ENCODE measurements at regions not wholly inside any gene's neighbourhood (a gene's known extent, or its start where the extent isn't known, plus 50 kb on each side); places are given as distances from the start of the nearest gene placed in this dataset.
A peak's percentile ranks its signal among the peaks of the same experiment; 100 is the strongest.

DNA sequence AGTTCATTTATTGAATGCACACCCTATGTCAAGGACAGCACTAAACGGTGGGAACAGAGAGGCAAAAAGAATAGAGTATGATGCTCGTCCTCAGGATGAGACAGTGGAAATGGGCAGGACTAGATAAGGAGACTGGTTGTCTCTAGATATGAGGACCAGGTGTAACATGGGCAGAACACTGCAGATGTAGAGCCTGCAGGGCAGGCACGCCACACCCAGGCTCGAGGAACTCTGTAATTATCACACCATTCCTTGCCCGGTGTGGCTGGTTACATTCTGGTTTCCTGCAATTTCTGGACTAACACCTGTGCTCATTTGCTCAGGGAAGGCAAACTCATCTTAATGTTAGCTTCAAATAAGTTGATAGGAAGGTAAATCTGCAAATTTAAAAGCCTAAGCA is 334.4 kb downstream of the DHX15 start:
- DNase-seq (ENCODE audit: low spot score), result no peak

DNA sequence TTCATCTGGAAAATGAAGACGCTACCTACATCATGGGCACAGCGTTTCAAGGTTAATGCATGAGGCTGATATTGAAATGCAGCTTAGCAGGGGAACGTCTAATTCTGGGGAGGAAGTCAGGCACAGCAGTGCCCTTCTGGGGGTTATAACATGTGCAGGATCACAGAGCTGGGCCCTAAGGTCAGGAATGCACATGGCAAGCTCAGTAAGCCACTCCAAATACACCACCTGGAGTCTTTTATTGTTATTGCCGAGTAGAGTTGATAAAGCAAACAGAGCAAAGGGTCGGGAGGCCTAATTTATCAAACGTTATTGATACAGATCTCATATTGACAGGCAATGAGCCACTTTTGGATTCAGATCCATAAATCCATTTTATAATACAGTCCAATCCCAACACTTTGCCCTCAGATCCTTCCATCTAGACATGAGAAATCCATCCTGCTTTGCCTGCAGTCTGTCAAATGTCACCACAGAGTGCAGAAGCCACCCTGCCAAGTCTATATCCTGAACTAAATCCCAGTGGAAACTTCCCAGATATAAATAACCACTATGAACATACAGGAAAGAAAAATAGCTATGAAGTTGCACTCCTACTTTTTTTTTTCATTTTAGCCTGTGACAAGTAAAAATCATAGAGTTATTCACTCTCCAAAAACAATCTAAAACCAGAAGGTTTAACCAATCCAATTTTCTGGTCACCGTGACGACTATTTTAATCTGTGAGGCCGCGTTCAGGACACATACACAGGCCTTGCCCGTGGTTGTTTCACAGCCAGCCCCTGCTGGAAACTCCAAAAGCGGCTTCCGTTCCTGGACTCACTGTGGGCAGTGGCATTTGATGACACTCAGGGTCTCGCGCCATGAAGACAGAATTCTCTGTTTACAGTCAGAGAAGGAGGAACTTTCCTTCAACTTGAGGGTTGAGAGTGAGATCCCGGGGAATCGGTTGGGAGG is 335.4 kb downstream of the DHX15 start:
- ATAC-seq (peak; percentile 40), DNase-seq (ENCODE audit: low spot score) (no peak)

More for the DNA sequence above, 334.4 kb downstream of the DHX15 start:
- ATAC-seq, result no peak

DNA sequence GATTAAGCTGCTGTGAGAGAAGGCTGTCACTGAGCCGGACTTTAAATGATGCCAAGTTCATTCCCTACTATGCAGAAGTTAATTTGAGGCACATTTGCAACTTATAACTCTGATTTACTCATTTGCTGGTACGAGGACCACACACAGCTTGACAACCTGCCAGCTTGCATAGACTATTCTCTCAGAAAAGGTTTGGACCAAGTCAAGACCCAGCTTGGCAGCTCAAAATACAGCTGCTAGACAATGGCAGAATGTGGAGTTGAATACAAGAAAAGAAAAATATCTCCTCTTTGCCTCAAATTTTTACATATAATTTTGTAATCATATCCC is 338.9 kb downstream of the DHX15 start:
- ATAC-seq (no peak), DNase-seq (ENCODE audit: low spot score) (no peak)

DNA sequence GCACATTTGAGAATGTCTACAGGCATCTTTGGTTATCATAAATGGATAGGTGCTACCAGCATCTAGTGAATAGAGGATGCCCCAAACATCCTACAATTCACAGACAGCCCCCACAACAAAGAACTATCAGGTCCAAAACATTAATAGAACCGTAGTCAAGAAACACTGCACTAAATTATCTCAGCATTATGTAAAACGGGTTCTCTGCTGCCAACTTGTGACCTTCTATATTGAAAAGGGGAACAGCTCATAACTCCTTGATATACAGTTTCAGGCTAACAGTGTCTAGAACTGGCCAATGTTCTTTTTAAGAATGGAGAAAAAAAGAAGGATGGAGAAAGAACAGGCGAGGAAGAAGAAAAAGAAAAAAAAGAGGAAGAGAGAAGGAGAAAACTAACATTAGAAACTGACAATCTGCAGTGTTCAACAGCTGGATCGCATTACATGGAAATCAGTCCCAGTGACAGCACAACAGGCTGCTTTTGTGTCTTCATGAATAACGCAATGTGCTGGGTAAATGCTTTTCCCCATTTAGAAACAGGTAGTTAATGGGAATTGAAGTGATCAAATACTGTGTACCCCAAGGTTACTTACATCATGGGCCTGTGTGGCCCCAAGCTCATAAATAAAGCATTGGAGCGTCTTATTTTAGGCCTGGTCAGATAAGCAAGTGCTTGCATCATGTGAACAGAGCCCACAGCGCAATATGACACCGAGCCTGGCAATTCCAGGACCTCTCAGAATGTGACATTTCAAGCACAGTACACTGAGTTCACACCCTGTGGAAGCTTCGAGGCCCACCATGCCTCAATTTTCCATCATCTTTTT is 339.5 kb downstream of the DHX15 start:
- DNase-seq (ENCODE audit: low spot score) (no peak), ATAC-seq (no peak)

DNA sequence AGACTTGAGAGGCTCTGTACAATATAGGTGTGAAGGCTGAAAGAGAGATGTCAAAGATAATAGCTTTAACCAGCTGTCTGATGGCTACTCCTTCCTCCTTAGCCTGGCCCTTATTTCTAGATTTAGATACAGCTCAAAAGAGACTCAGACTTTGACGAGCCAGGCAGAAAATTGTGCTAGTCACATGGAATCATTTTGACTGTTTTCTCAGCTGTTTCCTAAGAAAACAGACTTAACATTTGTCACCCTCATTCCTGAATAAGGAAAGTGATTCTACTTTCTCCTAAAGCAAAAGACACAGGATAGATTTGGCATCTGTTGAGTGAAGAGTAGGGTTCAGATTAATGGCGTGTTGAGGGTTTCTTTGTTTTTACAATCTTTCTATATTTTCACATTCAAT is 340.7 kb downstream of the DHX15 start:
- no peak for ATAC-seq

DNA sequence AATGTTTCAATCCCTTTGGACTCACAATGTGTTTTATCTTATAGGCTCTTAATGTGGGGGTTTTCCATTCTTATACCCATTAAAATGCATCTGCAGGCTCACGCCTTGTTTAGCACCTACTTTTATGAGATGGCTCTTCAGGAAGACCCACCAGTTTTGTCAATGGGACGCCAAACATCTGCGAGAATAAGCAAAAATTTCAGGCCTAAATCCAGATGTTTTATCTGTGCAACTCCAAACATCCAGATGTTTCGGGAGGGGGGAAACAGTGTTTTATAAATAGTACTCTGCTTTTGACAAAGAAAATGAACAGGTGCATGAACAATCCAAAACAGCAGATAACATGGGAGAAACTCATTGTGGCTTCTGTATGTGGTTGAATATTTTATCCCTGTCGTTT is 342.8 kb downstream of the DHX15 start:
- no peak for ATAC-seq
- DNase-seq (ENCODE audit: low spot score), result no peak

More for the DNA sequence above, 340.7 kb downstream of the DHX15 start:
- no peak for DNase-seq (ENCODE audit: low spot score)

DNA sequence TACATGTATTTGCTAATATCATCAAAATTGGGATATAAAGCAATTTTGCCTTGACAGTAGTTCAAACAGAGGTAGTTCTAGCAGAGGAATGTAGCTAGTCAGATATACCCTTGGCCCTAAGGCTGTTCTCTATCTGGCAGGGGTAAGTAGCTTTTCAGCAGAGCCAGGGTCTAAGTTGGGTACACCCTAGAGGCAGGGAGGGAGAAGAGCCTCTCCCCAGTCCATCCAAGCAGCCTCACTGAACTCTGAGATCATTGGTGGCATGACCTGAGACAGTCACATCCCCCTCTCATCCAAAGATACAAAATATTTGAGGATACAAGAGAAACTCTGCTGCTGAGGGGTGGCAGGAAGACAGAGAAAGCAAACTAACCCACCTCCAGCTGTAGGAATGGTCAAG is 343.7 kb downstream of the DHX15 start:
- ATAC-seq, result peak; percentile 27
- no peak for DNase-seq (ENCODE audit: low spot score)

DNA sequence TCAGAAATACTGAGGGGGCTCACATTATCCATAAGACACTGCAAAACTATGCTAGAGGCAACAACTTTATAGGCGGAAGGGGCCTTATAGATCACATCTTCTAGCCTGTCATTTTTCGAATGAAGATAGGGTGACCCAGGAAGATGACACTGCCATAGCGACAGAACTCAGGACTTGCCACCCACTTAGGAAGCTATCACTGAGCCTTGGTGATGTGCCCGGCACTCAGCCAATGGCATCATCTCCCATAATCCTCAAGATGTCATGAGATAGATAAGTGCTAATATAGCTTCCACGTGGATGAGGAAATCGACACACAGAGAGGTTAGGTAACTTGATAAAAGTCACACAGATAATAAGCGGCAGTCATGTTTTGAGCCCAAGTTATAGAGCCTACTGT is 346.6 kb downstream of the DHX15 start:
- ATAC-seq, result no peak
- no peak for DNase-seq (ENCODE audit: low spot score)

DNA sequence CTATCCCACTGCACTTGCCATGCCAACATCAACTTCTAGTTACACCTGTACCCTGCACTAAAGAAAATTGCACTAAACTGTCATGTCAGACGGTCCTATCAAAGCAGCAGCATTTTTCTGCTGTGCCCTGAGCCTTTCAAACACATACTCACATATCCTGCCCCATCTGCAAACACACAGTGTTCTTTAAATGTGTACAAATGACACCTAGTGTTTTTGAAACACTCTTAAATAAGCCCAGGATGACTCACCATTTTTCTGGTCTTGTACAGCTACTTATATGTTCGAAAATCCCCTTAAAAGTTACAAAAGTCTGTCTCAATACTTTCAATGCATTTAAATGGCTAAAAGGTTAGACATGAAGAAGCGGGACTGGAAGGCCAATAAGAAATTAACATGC is 346.7 kb upstream of the PPARGC1A start:
- peak; percentile 64 for ATAC-seq
- no peak for DNase-seq (ENCODE audit: low spot score)

DNA sequence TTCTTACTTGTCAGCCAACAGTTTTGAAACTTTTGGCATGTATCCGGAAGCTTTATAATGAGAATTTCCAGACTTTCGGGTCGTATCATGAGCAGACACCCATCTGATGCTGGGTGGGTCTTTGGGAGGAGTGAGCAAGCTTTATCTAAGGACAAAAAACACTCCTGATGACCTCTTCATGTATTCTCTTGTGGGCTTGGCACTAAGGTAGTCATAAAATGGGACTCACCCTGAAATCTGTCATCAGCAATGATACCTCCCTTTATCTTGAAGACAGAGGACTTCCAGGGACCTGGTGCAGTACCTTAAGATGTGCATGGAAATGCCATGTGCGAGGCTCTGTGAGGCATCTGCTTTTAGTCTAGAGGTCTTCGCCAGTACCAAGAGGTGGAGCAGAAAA is 346.3 kb upstream of the PPARGC1A start:
- DNase-seq (ENCODE audit: low spot score) (no peak), ATAC-seq (no peak)

DNA sequence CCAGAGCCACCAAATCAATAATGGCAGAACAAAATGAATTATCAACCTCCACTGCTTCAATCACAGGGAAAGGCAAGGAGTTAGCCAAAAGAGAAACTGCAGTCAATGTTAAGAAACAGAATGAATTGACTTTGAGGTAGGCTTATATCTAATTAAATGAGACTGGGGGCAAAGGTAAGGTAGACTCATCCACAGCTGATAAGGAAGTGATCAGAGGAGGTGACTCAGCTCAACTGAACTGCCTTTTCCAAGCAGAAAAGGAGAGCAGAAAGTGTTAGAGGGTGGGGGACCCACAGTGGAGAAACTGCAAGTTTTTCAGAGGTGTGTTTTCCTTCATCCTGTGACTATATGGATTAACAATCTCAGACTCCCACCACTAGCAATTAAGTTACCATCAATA is 345.8 kb upstream of the PPARGC1A start:
- DNase-seq (ENCODE audit: low spot score) (no peak), ATAC-seq (peak; percentile 23)

DNA sequence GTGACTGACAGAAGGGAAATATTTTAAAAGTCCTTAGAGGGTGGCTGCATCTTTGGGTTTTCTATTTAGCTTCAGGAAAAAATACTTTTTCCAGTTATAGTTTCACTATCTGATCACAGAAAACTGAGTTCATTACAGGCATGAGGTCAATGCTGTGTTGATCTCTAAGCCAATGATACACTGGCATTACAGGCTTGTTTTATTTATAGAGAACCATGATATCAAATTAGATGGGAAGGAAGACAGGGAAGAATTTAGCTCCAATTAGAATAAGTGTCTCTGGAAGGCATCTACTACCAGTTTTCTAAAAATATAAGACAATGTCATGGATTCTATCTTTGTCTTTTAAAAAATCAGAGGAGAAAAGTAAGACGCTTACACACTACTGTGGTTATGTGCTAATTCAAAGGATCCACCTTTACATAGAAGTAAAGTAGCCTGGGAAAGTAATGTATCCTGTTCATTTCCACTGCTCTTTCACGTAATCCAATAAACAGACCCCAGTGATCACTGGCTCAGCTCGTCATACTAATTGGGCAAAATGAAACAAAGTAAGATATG is 344.5 kb upstream of the PPARGC1A start:
- DNase-seq (ENCODE audit: low spot score) (no peak), ATAC-seq (no peak)

DNA sequence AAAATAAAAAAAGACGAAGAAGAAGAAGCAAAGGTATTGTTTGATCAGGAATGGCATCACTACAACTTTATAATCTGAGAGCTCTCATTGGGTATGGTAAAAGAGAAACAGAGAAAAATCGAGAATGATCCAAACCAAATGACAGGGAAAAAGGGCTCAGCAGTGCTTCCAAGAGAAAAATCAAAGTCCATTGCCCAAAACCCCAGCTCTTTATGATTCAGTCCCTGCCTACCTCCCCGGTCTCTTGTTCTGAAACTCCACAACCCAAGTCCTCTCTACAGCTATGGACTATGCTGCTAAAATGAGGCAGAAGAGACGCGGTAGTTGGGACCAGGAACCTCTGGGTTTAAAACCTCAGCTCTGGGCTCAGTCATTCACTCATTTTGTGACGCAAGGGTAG is 341.1 kb upstream of the PPARGC1A start:
- no peak for DNase-seq (ENCODE audit: low spot score)
- peak; percentile 41 for ATAC-seq

DNA sequence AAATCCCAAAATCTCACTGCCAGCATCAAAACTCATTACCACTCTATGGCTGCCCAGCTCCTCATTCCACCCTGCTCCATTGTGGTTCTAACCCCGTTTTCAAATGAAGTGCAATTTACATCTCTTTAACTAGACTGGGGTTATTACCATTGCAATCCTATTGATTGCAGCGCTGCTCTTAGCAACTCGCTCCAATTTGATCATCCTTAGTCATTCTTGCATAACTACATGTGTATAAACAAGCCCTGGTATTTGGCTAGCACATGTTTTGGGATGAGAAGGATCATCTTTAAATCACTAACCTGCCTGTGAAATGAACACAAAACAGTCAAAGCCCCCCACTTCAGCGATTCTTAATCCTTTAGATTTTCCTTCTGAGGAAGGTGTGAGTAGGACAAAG is 340.1 kb upstream of the PPARGC1A start:
- peak; percentile 72 for ATAC-seq
- DNase-seq (ENCODE audit: low spot score), result peak; percentile 61

DNA sequence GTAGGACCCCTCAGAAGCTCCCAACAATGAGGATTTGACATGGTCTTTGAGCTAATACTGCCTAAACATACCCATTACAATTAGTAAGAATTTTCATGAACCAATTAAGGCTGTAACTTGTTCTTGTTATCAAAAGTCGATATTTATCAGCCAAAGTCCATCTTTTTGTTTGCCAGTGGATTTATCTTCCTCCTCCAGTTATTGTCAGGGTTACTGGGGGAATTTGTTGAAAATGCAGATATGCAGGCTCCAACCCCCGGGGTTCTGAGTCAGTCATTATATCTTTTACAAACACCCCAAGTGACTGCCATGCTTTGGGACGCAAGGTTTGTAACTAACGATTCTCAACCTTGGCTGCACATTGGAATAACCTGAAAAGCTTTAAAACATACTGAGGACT is 338.8 kb upstream of the PPARGC1A start:
- DNase-seq (ENCODE audit: low spot score) (no peak), ATAC-seq (peak; percentile 35)

DNA sequence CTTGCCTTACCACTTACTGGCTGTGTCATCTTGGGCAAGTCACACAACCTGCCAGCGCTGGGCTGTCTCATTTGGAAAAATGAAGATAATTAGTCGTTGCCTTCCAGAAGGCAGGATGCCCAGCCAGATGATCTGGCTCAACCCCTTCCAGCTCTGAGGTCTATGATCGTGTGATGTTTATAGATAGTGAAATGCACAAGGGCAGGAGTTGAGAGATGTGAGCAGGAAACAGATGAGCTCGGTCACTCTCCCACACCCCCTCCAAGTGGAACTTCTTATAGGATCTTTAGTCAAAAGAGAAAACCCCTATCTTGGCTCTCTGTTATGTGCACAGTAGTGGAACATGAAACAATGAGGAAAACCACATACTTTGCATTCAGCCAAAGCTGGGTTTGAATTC is 336.8 kb upstream of the PPARGC1A start:
- ATAC-seq (peak; percentile 37), DNase-seq (ENCODE audit: low spot score) (peak; percentile 52)

DNA sequence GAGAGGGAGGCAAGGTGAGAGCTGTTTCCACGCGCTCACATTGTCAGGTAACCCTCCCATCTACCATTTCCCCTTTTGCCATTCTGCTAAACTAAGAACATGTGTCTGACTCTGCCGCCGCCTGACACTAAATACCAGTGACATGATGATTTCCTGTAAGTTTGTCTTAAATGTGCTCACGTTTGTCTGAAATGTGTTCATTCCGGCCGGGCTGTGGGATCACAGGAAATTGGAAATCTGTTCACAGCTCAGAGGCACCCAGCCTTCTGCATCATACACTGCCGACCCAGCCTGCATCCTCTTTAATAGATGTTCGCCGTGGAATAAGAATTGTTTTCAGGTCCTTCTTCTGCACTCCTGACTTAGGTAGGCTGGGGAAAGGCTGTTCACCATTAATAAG is 336.2 kb upstream of the PPARGC1A start:
- DNase-seq (ENCODE audit: low spot score) (no peak), ATAC-seq (no peak)

DNA sequence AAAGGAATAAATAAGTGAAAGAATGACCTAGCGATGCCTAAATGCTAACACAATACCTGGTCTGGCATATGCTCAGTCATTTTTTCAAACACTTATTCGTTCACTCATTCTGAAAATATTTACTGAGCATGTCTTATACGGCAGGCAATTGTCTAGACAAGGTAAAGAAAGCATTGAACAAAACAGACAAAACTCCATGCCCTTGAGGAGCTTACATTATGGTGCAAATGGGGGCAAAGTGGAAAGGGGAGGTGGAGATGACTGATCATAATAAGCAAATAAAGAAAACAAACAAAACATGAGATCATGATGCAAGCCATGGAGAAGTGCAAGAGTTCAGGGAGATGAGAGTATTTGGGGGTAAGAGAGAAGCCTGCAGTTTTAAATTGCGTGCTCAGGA is 334.6 kb upstream of the PPARGC1A start:
- ATAC-seq, result peak; percentile 42
- DNase-seq (ENCODE audit: low spot score), result no peak

DNA sequence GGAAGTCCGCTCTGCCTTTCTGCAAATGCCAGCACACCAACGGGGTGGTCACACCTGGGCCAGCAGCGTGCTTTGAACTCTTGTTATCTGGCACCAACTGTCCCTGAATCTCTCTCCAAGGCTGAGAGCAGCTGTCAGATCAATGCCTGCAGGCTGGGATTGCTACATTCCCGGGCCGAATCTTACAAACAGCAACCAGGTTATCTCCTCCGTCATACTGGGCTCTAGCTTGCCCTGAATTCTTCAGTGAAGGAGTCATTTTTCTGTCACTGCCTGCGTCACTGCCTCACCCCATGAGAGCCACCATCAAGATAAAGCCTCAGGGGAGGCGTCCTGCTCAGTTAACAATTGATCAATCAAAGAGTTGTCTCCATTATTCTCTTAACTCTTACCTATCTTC is 329.4 kb upstream of the PPARGC1A start:
- ATAC-seq (peak; percentile 88), DNase-seq (ENCODE audit: low spot score) (peak; percentile 94)

DNA sequence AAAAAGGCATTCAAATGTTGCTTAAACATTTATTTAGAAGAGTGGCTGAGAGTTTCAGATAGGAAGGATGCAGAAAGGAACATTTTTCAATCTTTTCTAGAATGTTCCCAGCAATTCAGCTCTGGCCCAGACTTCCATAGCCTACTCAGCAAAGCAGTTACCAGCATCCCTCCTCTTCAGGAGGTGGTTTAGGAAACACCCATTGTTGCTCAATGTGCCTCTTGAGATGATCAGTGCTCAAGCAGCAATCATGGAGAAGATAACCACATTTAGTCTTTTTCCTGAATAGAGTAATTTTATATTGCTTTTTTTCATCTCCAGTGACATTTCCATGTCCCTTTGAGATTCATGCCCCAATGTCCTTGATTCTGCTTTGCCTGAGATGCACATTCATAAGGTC is 328.7 kb upstream of the PPARGC1A start:
- ATAC-seq (no peak), DNase-seq (ENCODE audit: low spot score) (no peak)

DNA sequence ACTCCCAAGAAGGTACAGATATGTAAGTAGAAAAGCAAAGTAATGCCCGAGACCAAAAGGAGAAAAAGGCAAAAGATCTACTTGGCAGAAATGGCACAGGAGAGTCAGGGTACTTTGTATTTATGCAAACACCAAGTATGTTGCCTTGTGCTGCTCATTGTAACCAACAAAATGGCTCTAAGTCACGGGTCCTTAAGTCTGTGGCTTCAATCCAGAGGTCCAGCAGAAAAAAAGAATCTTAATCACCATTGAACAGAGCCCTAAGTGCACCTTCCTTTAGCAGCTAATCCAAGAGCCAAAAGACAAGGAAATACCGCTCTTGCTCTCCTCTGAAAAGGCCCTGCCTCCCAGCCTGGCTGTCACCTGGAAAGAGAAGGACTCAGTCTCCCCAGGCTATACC is 324.9 kb upstream of the PPARGC1A start:
- DNase-seq (ENCODE audit: low spot score) (no peak), ATAC-seq (no peak)

DNA sequence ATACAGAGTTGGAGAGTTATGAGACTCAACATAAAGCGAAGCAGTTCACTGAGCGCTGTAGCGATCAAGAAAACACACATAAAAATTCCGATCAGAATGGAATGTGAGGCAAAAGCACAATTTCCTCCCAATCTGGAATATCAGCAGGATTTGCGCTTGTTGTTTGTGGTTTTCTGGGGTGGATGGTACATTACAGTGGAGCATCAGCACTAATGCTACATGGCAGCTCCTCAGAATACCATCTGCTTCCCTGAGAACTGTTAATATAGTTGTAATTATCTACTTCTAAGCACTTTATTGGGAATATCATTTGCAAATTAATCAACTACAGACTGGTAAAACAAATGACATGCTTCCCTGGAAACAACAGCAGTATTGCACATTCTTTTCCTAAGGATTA is 324.1 kb upstream of the PPARGC1A start:
- no peak for DNase-seq (ENCODE audit: low spot score)
- ATAC-seq, result no peak
